Brain pericyte (primary cell): ENCODE measurements at regions not wholly inside any gene's neighbourhood (a gene's known extent, or its start where the extent isn't known, plus 50 kb on each side); places are given as distances from the start of the nearest gene placed in this dataset.
"Not testable (repeated sequence)": the region's sequence is repeated elsewhere in the genome, so short reads cannot be mapped to it uniquely, and the experiment has no call there.

Source experiments
- DNase-seq: peaks from one replicate; pipeline ENCODE4 v3.0.0-alpha.2; 2012; ENCODE audit warnings: low read depth, low spot score

DNA sequence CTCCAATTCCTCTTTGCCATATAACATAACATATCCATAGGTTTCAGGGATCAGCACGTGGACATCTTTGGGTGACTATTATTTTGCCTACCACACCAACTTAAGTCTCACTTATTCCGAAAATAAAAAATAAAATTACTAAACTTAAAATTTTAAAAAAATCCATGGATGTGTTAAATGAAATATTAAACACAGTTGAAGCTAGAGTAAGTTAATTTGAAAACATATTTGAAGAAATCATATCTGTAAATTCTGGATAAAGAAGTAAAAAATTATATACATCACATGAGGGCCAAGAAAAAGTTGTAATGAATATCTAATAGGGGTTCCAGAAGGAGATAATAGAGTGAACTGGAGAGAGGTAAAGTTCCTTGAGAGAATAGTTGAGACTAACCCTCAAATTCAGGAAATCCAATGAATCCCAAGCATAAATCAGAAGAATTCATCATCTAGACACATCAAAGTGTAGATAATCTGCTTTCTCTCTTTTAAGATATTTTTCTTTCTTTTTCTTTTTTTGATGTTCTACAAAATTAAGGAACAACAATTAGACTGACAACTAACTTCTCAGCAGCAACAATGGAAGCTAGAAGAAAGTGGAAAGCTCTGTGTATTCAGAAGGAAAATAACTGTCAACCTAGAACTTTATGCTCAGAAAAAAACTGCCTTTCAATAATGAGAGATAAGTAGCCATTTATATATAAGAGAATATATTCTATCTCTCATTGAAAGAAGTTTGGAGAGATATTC is 147.4 kb downstream of the ABHD5 start:
- no peak for DNase-seq

DNA sequence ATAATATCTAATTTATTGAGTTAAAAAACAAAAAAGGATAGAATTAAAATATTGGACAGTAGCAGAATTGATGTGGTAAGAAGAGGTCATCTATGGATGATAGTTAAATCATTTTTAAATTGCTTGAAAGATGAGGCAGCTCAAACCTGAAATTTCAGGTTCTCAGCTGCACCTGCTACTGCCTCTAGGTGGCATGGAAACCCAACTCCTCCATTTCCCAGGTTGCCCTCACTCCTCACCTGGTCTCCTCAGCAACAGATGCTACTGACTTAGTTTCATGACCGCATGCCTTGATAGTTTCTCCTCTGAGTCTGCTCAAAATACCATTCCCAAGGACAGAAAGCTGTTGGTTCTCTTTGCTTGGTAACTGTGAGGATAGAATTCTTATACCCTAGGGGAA is 148.1 kb downstream of the ABHD5 start:
- DNase-seq: no peak

DNA sequence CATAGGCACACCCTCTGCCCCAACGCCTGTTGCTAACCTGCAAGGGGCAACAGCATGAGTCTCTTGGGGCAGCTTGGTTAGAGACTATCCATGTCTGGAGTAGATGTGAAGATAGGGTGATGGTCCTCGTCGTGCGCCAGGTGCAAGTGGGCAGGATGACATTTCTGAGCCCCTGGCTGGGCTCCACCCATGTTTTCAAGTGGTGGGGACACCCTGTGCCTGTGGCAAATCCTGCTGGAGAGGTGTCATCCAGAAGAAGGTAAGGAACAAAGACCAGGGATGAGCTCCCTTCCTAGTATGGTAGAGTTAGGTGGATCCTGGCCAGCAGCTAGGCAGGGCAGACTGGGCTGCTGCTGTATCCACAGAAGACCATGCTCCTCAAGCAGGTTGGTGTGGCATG is 152.6 kb downstream of the ABHD5 start:
- DNase-seq: no peak

DNA sequence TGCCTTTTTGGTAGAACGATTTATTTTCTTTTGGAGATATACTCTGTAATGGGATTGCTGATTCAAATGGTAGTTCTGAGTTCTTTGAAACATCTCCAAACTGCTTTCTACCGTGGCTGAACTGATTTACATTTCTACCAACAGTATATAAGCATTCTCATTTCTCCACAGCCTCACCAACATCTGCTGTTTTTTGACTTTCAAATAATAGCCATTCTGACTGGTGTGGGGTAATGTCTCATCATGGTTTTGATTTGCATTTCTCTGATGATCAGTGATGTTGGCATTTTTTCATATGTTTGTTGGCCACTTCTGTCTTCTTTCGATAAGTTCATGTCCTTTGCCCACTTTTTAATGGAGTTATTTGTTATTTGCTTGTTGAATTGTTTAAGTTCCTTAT is 154.0 kb downstream of the ABHD5 start:
- no peak for DNase-seq

DNA sequence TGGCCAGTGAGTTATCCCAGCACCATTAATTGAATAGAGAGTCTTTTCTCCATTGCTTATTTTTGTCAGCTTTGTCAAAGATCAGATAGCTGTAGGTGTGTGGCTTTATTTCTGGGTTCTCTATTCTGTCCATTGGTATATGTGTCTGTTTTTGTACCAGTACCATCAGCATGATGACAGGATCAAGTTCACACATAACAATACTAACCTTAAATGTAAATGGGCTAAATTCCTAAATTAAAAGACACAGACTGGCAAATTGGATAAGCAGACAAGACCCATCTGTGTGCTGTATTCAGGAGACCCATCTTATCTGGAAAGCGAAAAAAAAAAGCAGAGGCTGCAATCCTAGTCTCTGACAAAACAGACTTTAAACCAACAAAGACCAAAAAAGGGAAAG is 154.8 kb downstream of the ABHD5 start:
- not testable (repeated sequence) for DNase-seq

DNA sequence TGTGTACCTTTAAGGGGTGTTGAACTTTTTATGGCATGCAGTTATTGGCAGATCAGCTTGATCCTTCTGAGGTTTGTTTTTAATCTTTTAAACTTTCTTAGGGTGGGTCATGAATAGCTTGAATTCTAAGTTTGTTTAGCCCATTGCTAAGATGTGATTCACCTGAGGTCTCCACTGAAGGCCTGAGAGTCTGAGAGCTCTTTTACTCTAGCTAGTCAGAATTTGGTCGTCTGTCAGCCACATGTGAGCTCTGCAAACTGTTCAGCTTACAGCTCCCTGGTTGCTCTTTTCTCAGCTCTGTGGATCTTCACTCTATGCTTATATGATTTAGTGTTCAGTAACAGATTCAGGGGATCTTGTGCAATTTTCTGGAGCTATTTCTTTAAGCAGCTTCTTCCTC is 161.3 kb downstream of the ABHD5 start:
- no peak for DNase-seq

DNA sequence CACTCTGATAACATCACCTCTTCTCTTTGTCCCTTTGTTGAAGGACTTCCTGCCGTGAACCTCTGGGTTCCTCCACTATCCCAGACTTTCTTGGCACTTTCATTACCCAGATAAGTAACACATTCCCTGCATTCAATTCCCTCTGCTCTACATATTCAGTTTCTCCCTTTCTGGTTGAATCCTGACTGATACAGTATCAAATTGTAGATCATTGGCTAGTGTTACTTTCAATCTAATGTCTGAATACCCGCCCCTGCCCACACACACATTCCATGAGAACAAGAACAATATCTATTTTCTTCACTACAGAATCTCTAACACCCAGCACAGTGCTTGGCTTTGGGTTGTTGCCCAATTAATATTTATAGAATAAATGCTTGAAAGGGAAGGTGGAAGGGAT is 163.5 kb downstream of the ABHD5 start:
- DNase-seq: no peak

DNA sequence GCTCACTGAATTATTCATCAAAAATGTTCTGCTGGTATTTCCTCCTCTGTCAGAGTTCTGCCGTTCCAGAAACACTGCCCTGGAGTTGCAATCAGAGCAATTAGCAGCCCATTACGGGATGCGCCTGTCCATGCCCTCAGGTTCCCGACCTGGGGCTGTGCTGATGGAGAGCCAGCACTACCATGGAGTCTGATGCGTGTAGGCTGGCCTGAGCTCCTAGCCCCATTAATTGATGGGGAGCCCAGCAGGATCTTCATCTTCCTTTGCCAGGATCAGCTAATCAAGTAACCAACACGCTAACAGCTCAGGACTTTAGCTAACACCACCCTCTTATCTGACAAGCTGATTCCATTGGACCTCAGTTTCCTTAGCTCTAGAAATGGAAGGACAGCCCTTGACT is 164.2 kb downstream of the ABHD5 start:
- no peak for DNase-seq

DNA sequence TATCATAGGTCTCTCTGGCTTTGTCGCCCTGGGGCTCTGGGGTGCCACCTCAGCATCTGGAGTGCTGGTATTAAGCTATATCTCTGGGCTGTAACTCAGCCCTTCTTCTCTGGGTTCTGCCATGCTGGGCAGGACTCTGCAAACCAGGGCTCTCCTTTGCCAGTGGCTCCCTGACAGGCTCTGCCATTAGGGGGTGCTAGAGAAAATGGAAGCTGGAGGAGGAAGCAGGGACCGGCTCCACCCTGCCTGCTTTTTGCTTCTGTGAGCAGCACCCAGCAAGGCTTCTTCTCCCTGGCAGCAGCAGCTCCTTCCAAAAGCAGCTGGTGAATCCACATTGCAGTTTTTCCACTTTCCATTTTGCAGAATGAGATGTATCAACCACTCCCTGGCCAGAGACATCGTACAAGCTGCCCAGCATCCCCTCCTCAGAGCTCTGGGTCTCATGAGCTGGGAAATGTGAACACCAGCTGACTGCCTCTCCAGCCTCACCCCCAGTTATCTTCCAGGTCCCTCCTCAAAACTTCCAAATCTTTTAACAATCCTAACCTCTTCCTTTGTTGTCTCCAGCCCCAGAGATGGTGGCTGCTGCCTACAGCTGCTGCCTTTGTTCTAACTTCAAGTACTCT is 165.0 kb downstream of the ABHD5 start:
- no peak for DNase-seq

DNA sequence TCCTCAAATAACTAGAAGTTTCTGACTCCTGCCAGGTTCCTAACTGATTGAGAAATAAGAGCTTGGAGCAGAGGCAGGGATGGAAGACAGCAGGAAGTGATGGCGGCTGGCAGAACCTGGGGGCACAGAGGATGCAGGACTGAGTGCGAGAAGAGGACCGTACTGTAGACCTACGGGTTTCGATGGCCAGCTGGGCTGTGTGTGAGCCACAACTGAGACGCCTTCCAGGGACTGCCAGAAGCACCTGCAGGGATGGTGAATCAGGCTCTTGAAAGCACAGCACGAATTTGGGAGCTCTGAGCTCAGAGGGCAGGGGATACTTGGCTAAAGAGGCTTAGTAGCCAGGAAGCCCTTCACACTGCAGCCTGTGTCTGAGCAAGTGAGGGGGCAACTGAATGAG is 165.6 kb downstream of the ABHD5 start:
- DNase-seq: no peak

DNA sequence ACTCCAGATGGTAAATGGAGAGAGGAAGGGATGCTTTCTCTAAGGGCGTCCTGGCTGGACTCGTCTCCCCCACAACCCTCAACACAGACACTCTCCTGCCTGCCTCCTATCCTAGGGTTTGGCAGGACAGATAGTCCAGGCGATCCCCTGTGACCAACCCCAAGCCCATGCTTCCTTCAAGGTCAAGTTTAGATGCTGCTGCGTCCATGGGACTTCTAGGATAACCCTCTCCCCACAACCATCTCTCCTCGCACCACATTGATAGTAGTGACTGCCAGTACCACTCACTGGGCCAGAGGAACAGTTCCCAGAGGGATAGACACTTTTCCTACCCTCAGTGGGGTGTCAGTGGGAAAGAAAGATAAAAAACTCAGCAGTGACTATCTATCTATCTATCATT is 166.0 kb downstream of the ABHD5 start:
- DNase-seq: no peak

DNA sequence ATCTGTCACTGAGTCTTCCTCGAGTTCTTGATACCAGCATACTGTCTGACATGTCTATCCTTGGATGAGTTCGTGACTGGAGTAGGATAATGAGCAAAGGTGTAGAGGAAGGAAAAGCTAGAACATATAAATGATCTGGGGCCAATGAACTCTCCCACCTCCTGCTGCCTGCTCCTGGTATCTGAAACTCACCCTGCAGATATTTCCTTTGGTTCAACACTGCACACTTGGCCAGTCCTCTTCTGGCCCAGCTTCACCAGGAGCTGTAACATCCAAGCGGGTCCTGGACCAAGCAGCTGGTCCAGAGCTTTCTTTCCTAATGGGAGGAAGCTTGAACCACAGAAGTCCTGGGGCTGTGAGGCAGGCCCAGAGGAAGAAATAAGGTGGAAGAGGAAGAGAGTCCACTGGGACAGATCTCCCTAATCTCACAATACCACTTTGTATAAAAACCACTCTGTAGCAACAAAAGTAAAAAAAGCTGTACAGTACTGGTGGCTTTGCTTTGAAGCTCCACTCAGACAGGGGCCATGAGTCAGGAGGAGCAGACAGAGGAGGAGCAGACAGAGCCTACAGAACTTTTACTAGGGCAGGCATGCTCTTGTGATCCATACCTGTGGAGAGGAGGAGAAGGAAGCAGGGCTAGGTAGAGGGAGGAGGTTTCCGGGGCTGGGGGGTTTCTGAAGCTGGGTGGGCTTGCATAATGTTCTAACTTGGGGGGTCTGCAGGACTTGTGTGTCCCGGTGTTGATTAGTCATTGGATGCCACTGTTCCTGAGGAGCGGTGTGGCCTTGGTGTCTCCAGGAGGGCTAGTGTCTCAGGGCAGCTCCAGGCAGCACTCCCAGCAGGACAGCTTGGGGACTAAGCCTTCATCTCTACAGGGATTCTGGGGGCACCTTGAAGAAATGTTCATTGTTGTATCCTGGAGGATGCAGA is 166.9 kb downstream of the ABHD5 start:
- DNase-seq: no peak

DNA sequence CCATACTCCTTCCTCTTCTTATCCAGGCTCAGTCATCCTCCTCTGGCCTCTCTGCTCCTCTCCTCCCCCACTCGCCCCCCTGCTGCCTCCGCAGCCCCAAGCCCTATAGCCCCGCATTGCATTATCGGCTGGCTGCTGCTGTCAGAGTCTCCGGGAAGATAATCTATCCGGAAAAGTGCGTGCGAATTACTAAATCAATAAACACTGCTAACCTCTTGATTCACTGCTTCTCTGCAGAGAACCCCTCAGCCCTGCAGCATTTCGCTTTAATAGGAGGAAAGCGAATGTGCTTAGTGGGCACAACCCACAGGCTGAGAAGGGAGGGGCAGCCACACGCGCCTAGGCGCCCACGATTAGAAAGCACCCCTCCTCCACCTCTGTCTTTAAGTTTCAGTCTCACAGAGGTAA is 167.6 kb downstream of the ABHD5 start:
- DNase-seq: no peak

DNA sequence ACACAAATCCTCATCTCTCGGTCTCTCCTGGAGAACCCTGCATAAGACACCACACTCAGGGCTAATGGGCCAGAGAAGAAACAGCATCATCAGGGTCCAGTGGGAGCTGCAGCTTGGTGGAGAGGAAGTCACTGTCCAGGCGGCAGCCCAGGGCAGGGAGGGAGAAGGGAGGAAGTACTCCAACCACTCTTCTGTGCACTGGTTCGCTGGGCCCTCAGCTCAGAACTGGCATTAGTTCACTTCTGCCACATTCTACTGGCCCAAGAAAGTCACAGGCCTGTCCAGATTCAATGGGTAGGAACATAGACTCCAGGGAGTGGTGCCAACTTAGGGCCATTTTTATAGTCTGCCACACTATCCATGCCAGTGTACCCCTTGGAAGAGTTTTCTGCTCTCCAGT is 169.0 kb downstream of the ABHD5 start:
- DNase-seq: no peak

DNA sequence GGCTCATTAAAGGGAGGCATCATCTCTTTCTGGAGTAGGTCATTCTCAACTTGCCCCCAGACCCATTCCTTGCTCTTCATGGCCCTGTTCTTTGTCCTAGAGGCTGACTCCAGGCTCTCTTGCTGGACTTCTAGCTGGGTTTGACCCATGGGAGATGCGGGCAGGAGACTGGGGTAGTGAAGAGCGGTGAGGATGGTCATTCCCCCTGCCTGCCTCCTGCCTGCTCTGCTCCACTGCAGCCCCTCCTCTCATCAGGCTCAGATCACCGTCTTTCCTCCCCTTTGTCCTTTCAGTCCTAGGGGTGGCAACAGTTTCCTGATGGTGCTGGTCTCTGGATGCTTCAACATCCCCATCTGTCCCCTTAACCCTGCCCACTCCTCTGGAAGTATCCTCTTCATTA is 170.9 kb downstream of the ABHD5 start:
- no peak for DNase-seq

DNA sequence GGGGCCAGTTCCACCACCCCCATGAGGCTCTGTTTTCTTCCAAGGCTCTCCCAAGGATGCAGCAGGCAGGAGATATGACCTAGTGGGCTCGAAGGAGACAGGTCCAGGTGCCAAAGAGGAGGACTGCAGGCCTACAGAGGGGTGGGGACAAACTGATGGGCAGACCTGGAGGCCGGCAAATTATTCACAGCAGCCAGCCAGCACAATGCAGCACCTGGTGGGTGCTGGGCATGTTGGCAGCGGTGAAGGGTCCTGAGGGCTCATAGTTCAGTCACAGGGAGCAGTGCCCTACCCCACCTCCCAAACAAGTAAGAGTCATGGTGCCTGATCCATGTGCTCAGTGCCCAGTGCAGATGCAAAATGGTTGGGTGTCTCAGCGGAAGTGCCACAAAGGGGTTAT is 171.7 kb downstream of the ABHD5 start:
- no peak for DNase-seq

DNA sequence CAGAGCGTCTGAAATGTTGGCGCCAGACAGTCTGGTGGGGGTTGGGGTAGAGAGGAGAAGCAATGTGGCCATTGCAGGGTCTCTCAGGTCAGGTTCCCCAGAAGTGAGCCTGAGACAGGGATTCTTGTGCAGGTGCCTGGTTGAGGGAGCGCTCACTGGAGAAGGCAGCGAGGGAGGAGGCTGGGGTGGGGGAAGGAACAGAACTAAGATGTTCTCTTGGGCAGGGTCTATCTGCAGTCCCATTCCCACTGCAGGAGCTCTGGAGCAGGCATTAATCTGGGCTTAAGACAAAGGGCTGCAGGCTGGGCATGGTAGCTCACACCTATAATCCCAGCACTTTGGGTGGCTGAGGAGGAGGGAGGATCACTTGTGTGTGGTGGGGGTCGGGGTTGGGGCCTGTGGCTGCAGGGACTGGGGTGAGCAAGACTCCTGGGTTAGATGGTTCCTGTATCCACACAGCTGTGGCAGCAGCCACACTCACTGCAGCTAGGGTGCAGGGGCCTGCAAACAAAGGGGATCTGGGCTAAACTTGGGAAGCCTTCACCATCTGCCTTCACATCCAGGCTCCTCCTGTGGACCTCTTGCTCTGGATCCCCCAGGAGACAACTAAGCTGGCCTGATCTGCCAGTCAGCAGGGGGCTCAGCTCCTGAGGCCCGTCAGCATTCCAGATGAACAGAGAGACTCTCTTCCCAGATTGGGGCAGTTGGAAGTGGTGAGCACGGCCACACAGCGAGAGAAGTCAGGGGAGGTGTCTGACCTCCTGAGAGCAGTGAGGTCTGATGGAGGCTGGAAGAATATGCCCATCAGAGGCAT is 172.5 kb downstream of the ABHD5 start:
- no peak for DNase-seq

DNA sequence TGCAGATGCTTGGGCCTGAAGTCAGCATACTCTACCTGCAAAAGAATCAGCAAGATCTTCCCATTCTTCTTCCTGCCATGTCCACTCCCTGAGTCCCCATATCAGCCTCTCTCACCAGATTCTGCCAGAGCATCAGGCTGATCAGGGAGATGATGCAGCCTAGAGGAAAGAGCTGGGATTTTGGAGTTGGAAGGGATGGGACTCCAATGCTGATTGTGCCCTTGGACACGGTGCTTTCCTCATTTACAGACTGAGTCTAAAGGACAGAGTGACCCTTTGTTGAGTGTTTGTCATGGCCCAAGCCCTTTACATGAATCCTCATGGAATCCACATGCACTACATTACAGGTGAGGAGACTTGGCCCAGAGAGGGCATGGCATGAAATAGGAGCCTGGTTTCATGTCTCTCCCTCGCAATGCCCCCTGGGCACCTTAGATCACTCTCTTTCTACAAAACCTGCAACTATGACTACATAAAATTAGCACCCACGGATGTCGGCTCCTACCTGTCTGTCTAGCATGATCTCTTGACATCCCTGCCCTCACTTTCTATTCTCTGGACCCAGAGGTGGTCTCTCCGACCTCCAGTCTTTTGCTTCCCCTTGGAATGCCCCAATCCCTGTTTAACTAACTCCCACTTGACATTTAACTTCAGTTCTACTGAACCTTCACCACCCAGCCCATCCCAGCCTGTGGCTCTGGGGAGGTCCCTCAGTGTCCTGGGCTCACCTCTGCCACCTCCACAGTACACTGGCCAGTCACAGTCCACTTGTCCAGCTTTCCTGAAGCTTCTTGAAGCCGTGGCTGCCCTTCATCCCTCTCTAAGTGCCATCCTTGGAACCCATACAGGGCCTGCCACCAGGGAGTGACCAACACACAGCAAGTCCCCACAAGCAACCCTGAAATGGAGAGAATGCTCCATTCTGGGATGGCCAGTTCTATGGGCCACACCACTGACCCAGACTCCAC is 173.5 kb downstream of the ABHD5 start:
- no peak for DNase-seq

DNA sequence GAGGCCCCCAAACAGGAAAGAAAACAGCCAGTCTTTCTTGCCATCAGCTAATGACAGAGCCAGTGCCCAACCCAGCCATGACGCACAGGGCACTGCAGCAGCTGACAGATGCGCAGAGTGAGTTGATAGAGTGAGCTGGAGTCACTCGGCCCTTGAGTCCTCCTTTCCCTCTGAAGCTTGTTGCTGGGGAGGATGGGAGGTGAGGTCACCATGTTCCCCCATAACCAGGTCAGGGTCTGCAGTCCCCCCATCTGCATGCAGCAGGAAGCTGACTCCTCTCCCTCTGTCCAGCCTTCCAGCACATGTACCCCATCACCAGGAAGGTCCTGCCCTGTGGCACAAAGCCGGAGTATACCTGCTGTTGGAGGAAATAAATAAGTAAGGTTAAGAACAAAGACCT is 174.6 kb downstream of the ABHD5 start:
- no peak for DNase-seq

DNA sequence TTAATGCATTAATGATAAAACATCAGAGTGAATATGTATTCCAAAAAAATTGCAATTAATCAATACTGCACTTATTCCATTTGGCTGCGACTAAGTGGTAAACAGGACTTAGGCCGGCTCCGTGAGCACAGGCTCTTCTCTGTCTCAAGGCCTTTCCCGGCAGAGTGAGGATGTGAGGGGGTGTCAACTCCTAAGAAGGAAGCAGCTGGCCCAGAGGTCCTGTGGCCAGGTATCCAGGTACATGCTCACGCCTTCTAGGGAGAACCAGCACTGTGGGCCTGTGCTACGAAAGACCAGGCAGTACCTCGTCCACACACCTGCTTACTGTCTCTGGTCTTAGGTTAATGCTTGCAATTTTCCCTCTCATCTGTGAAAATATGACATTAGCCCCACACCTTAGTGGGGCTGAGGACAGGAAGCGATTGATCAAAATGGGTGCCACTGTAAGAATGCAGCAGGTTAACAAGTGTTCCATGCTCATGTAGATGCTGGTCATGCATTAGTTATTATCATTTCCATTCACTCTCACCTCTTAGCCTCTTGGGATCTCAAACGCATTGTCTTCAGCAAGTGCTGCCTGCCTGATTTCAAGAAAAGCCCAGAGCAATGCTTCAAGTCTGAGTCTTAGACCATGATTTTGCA is 175.3 kb downstream of the ABHD5 start:
- DNase-seq: no peak
